ENCODE measurements at regions not wholly inside any gene's neighbourhood (a gene's known extent, or its start where the extent isn't known, plus 50 kb on each side); places are given as distances from the start of the nearest gene placed in this dataset.

DNA sequence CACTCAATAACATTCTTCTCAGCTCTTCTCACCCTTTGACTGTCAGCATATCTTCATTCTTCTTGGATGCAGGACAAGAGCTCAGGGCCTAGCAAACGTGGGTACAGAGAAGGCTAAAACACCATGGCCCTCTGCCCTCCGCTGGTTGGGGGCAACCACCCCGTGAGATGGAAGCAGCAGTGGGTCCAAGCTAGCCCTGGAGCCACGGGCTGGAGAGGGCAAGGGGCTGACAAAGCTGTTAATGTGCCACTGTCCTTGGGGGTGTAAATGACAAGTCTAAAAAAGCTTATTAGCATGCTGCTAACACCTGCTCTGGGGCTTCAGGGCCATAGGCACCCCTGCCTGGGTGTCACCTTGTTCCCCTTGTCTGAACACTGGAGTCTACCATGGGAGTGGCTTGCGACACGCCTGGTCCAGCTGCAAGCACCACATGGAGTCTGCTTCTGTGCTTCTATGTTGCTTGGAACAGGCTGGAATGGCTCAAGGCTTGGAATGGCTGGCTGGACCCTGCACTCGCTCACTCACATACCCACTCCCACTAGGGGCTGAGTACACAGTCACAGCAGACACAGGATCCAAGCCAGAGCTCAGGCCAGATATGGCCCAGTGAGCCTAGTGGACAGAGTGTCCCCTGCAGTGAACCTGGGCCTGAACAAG, 246.0 kb downstream of the PCDH10 start:
- no peak for TF ChIP-seq FOS (IDR thresholded peaks at IDR 0.05; ENCODE audit: low read depth, low read length)
- TF ChIP-seq MAFK (IDR thresholded peaks at IDR 0.05; ENCODE audit: low read depth, low read length): no peak
- TF ChIP-seq MAZ (IDR thresholded peaks at IDR 0.05; ENCODE audit: borderline replicate concordance, low read depth, low read length): no peak
- no peak for TF ChIP-seq SMC3 (IDR thresholded peaks at IDR 0.05; ENCODE audit: low read depth, low read length)
- WGBS, 2 experiments (ENCODE audit: extremely low coverage in 2 of 2, insufficient read length in 1 of 2): 40% methylated on average over 3 of the region's 7 CpGs; no CpG with 5 or more reads in 1 of the 2 experiments
- BruUV-seq (replicated peaks): no TSS peak
- H4K20me1 ChIP-seq (ENCODE audit: insufficient read depth, low read length): no peaks in the 10 kb centered on the region
- CTCF ChIA-PET: no interaction called here
- no peak overlapping the region for H2AK5ac ChIP-seq (ENCODE audit: low read depth, low read length)
- no peak overlapping the region for H2AFZ ChIP-seq (replicated peaks; ENCODE audit: low read length, poor library complexity)
- no peak overlapping the region for H3K4me3 ChIP-seq (ENCODE audit: insufficient read depth, low read depth, low read length)
- H3K27ac ChIP-seq (ENCODE audit: insufficient read depth, low read length): no peak overlapping the region
- H4K5ac ChIP-seq (ENCODE audit: low read depth, low read length): no peak overlapping the region
- no peaks in the 10 kb centered on the region for H3K36me3 ChIP-seq (ENCODE audit: control insufficient read depth, insufficient read depth, low read length)
- H3K23ac ChIP-seq (ENCODE audit: low read depth, low read length): no peak overlapping the region
- no peak overlapping the region for H3K4me2 ChIP-seq (ENCODE audit: low read depth, low read length)
- H2BK120ac ChIP-seq (ENCODE audit: low read depth, low read length): no peak overlapping the region
- H4K8ac ChIP-seq (ENCODE audit: low read depth in 2 of 2, low read length in 2 of 2): no peak overlapping the region
- no peaks in the 10 kb centered on the region for H3K9me1 ChIP-seq (ENCODE audit: insufficient read depth, low read length)
- no peak overlapping the region for H3K9ac ChIP-seq (ENCODE audit: low read depth, low read length)
- no peak overlapping the region for H3K18ac ChIP-seq (ENCODE audit: low read depth, low read length)
- in situ Hi-C loops (cut with MboI; ENCODE audit: low sequenced_read_pairs): no loop called here
- dilution Hi-C loops (cut with HindIII; ENCODE audit: low sequenced_read_pairs, unreplicated experiment): no loop called here
- no peaks in the 10 kb centered on the region for H3K4me1 ChIP-seq (ENCODE audit: control insufficient read depth, insufficient read depth, low read length)
- no peaks in the 10 kb centered on the region for H3K27me3 ChIP-seq (ENCODE audit: control insufficient read depth, insufficient read depth, low read length)
- no peak overlapping the region for H2BK20ac ChIP-seq (ENCODE audit: low read depth, low read length)
- H3K4ac ChIP-seq (ENCODE audit: low read depth, low read length): no peak overlapping the region
- no peaks in the 10 kb centered on the region for H3K79me1 ChIP-seq (ENCODE audit: low read depth in 1 of 2, low read length in 2 of 2)
- no peak overlapping the region for H4K91ac ChIP-seq (ENCODE audit: insufficient read depth, low read depth, low read length)
- POLR2A ChIA-PET (ENCODE audit: unreplicated experiment): no interaction called here
- H2BK15ac ChIP-seq (ENCODE audit: low read depth, low read length): no peak overlapping the region
- no peak overlapping the region for H2AK9ac ChIP-seq (replicated peaks; ENCODE audit: low read depth, low read length, poor library complexity)
- H3K14ac ChIP-seq (replicated peaks; ENCODE audit: low read depth, low read length): no peak overlapping the region
- intact Hi-C loops (cut with micrococcal nuclease): no loop called here
- H3K56ac ChIP-seq (ENCODE audit: extremely low read depth, insufficient read depth, low read length): no peak overlapping the region
- H3K9me3 ChIP-seq (ENCODE audit: control insufficient read depth, insufficient read depth, low read length): peaks cover 7% of the 10 kb centered on the region
- no peak overlapping the region for H2BK5ac ChIP-seq (ENCODE audit: low read depth, low read length, poor library complexity, severe bottlenecking)
- no peak for DNase-seq
- ATAC-seq (ENCODE audit: low read depth): no peak

Data from IMR-90 (cell line).